Glutamatergic neuron (in vitro differentiated cells): ENCODE measurements at regions not wholly inside any gene's neighbourhood (a gene's known extent, or its start where the extent isn't known, plus 50 kb on each side); places are given as distances from the start of the nearest gene placed in this dataset.

Experiments
- DNase-seq: peaks from one replicate; pipeline ENCODE4 v3.0.0; 2022
- H3K27ac Mint-ChIP-seq: one replicate; pipeline ENCODE4 v1.8.0; 2020; ENCODE audit warnings: mild to moderate bottlenecking, mixed read lengths, inconsistent platforms; ENCODE audit not compliant: unreplicated experiment
- H3K27me3 Mint-ChIP-seq: one replicate; pipeline ENCODE4 v1.8.0; 2020; ENCODE audit warnings: mild to moderate bottlenecking, moderate library complexity, mixed read lengths, inconsistent platforms; ENCODE audit not compliant: unreplicated experiment
- H3K36me3 Mint-ChIP-seq: one replicate; pipeline ENCODE4 v1.8.0; 2020; ENCODE audit warnings: mild to moderate bottlenecking, mixed read lengths, inconsistent platforms; ENCODE audit not compliant: unreplicated experiment
- H3K4me1 Mint-ChIP-seq: one replicate; pipeline ENCODE4 v1.8.0; 2020; ENCODE audit warnings: mild to moderate bottlenecking, low read depth, mixed read lengths, inconsistent platforms; ENCODE audit not compliant: unreplicated experiment
- H3K4me3 Mint-ChIP-seq: one replicate; pipeline ENCODE4 v1.8.0; 2020; ENCODE audit warnings: mild to moderate bottlenecking, mixed read lengths, inconsistent platforms; ENCODE audit not compliant: unreplicated experiment
- H3K9me3 Mint-ChIP-seq: one replicate; pipeline ENCODE4 v1.8.0; 2020; ENCODE audit warnings: mild to moderate bottlenecking, moderate library complexity, mixed read lengths, inconsistent platforms; ENCODE audit not compliant: unreplicated experiment
- CTCF ChIP-seq: fragments of 200-600 bp; sonication (generic); IDR thresholded peaks from one replicate; pipeline ENCODE4 v1.5.0; 2021; ENCODE audit not compliant: partially characterized antibody, unreplicated experiment

- Mint-ChIP-seq H3K9me3 (peaks cover 33% of the 10 kb centered on the region), H3K4me3 (no peak overlapping the region), H3K36me3 (peaks cover 5% of the 10 kb centered on the region), H3K27ac (no peak overlapping the region), H3K27me3 (peaks cover 3% of the 10 kb centered on the region), H3K4me1 (no peaks in the 10 kb centered on the region)
- no peak for DNase-seq
- TF ChIP-seq CTCF = no peak
Observed at GRCh38 chr13:19090495-19090894, 91.1 kb downstream of the TUBA3C start.

- H3K27me3 Mint-ChIP-seq = peaks cover 5% of the 10 kb centered on the region
- no peak overlapping the region for H3K4me3 Mint-ChIP-seq
- peaks cover 41% of the 10 kb centered on the region for H3K9me3 Mint-ChIP-seq
- no peaks in the 10 kb centered on the region for H3K4me1 Mint-ChIP-seq
- TF ChIP-seq CTCF = no peak
- no peak for DNase-seq
- peaks cover 10% of the 10 kb centered on the region for H3K36me3 Mint-ChIP-seq
- no peak overlapping the region for H3K27ac Mint-ChIP-seq
Observed at GRCh38 chr13:19089315-19089714, 92.3 kb downstream of the TUBA3C start.

- H3K4me3 Mint-ChIP-seq = no peak overlapping the region
- H3K27ac Mint-ChIP-seq = no peak overlapping the region
- no peak for DNase-seq
- no peaks in the 10 kb centered on the region for H3K4me1 Mint-ChIP-seq
- H3K27me3 Mint-ChIP-seq = peaks cover 6% of the 10 kb centered on the region
- H3K36me3 Mint-ChIP-seq = peaks cover 10% of the 10 kb centered on the region
- H3K9me3 Mint-ChIP-seq = peaks cover 41% of the 10 kb centered on the region
- TF ChIP-seq CTCF = no peak
Observed at GRCh38 chr13:19088416-19088815, 93.2 kb downstream of the TUBA3C start.

GRCh38 chr13:19085876-19086275 lies 95.7 kb downstream of the TUBA3C start:
- Mint-ChIP-seq H3K36me3 (peaks cover 14% of the 10 kb centered on the region), H3K27ac (no peak overlapping the region), H3K27me3 (peaks cover 6% of the 10 kb centered on the region), H3K9me3 (peaks cover 41% of the 10 kb centered on the region), H3K4me3 (no peak overlapping the region), H3K4me1 (no peaks in the 10 kb centered on the region)
- TF ChIP-seq CTCF = no peak
- no peak for DNase-seq

GRCh38 chr13:19085258-19085657 lies 96.4 kb downstream of the TUBA3C start:
- Mint-ChIP-seq H3K4me1 (no peaks in the 10 kb centered on the region), H3K27me3 (peaks cover 6% of the 10 kb centered on the region), H3K27ac (no peak overlapping the region), H3K36me3 (peaks cover 14% of the 10 kb centered on the region), H3K9me3 (peaks cover 41% of the 10 kb centered on the region), H3K4me3 (no peak overlapping the region)
- no peak for TF ChIP-seq CTCF
- no peak for DNase-seq
